Karpas-422 (cell line): ENCODE measurements at regions not wholly inside any gene's neighbourhood (a gene's known extent, or its start where the extent isn't known, plus 50 kb on each side); places are given as distances from the start of the nearest gene placed in this dataset.
"Not testable (repeated sequence)": the region's sequence is repeated elsewhere in the genome, so short reads cannot be mapped to it uniquely, and the experiment has no call there.

Source experiments
- DNase-seq: peaks from one replicate; pipeline ENCODE4 v3.0.0-alpha.2; 2015
- H2AFZ ChIP-seq: fragments of 200-600 bp; sonication (generic); 2 replicates; pipeline ENCODE4 v1.6.1; 2014; ENCODE audit warnings: antibody characterized with exemption, low read length, mixed read lengths
- H3K27ac ChIP-seq: fragments of 200-600 bp; sonication (generic); 2 replicates; pipeline ENCODE4 v1.5.1; 2014; ENCODE audit warnings: mild to moderate bottlenecking, low read length, moderate library complexity
- H3K27me3 ChIP-seq: fragments of 200-600 bp; sonication (generic); 2 replicates; pipeline ENCODE4 v1.6.1; 2014; ENCODE audit warnings: low read length, mixed read lengths
- H3K36me3 ChIP-seq: fragments of 200-600 bp; sonication (generic); 2 replicates; pipeline ENCODE4 v1.6.1; 2014; ENCODE audit warnings: low read length, mixed read lengths; ENCODE audit not compliant: insufficient read depth
- H3K4me1 ChIP-seq: fragments of 200-600 bp; sonication (generic); 2 replicates; pipeline ENCODE4 v1.6.1; 2014; ENCODE audit warnings: mild to moderate bottlenecking, low read length, mixed read lengths
- H3K4me2 ChIP-seq: fragments of 200-600 bp; sonication (generic); 2 replicates; pipeline ENCODE4 v1.6.1; 2014; ENCODE audit warnings: low read length, low read depth, mild to moderate bottlenecking; ENCODE audit not compliant: poor library complexity, severe bottlenecking
- H3K4me3 ChIP-seq: fragments of 200-600 bp; sonication (generic); 2 replicates; pipeline ENCODE4 v1.5.1; 2014; ENCODE audit warnings: mild to moderate bottlenecking, antibody characterized with exemption, low read length, mixed read lengths
- H3K79me2 ChIP-seq: fragments of 200-600 bp; sonication (generic); 2 replicates; pipeline ENCODE4 v1.6.1; 2014; ENCODE audit warnings: mild to moderate bottlenecking, low read length, mixed read lengths
- H3K9ac ChIP-seq: fragments of 200-600 bp; sonication (generic); 2 replicates; pipeline ENCODE4 v1.6.0; 2014; ENCODE audit warnings: low read length
- H3K9me2 ChIP-seq: fragments of 200-600 bp; sonication (generic), shearing (Covaris generic); replicated peaks from 2 replicates; pipeline ENCODE4 v1.6.0; 2014; ENCODE audit warnings: mild to moderate bottlenecking, low read length, moderate library complexity; ENCODE audit not compliant: insufficient read depth
- H3K9me3 ChIP-seq: fragments of 300-700, 200-600 bp; sonication (generic); 2 replicates; pipeline ENCODE4 v1.6.1; 2014; ENCODE audit warnings: low read length, mixed read lengths
- H4K20me1 ChIP-seq: fragments of 200-600 bp; sonication (generic); 2 replicates; pipeline ENCODE4 v1.6.1; 2014; ENCODE audit warnings: mild to moderate bottlenecking, antibody characterized with exemption, low read length, low read depth; ENCODE audit not compliant: insufficient read depth

GRCh38 chr5:26343801-26344325 is 694.5 kb downstream of the CDH9 start:
- no peak overlapping the region for H3K4me2 ChIP-seq
- no peak for DNase-seq
- no peaks in the 10 kb centered on the region for H3K79me2 ChIP-seq
- H3K27me3 ChIP-seq = no peaks in the 10 kb centered on the region
- H3K4me3 ChIP-seq = no peak overlapping the region
- H3K9me3 ChIP-seq = peaks cover 20% of the 10 kb centered on the region
- no peak overlapping the region for H3K9ac ChIP-seq
- no peaks in the 10 kb centered on the region for H3K36me3 ChIP-seq
- no peaks in the 10 kb centered on the region for H3K9me2 ChIP-seq
- H3K27ac ChIP-seq = no peak overlapping the region
- no peaks in the 10 kb centered on the region for H4K20me1 ChIP-seq
- H3K4me1 ChIP-seq = peaks cover 2% of the 10 kb centered on the region; the same call in 1 of the 2 replicates
- H2AFZ ChIP-seq = peak overlapping the region; percentile 65; the same call in 1 of the 2 replicates

DNA sequence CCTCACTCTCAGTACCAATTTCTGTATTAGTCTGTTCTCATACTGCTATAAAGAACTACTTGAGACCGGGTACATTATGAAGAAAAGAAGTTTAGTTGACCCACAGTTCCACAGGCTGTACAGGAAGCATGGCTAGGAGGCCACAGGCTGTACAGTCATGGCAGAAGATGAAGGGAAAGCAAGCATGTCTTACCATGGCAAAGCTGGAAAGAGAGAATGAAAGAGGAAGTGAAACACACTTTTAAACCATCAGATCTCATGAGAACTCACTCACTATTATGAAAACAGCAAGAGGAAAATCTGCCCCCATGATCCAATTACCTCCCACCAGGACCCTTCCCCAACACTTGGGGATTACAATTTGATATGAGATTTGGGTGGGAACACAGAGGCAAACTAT is 698.8 kb downstream of the CDH9 start:
- H2AFZ ChIP-seq = peak overlapping the region; percentile 48; the same call in 1 of the 2 replicates

GRCh38 chr5:26329562-26330189 is 708.7 kb downstream of the CDH9 start:
- no peaks in the 10 kb centered on the region for H3K9me2 ChIP-seq
- no peak overlapping the region for H3K4me2 ChIP-seq
- no peaks in the 10 kb centered on the region for H3K79me2 ChIP-seq

More for the DNA sequence above, 698.8 kb downstream of the CDH9 start:
- Histone ChIP-seq H3K27ac (no peak overlapping the region), H3K4me1 (no peaks in the 10 kb centered on the region), H3K4me2 (no peak overlapping the region), H3K4me3 (no peak overlapping the region), H3K27me3 (no peaks in the 10 kb centered on the region), H3K36me3 (no peaks in the 10 kb centered on the region), H3K9ac (no peak overlapping the region), H3K9me2 (no peaks in the 10 kb centered on the region), H4K20me1 (no peaks in the 10 kb centered on the region), H3K9me3 (peaks cover 20% of the 10 kb centered on the region), H3K79me2 (no peaks in the 10 kb centered on the region)
- DNase-seq = no peak

DNA sequence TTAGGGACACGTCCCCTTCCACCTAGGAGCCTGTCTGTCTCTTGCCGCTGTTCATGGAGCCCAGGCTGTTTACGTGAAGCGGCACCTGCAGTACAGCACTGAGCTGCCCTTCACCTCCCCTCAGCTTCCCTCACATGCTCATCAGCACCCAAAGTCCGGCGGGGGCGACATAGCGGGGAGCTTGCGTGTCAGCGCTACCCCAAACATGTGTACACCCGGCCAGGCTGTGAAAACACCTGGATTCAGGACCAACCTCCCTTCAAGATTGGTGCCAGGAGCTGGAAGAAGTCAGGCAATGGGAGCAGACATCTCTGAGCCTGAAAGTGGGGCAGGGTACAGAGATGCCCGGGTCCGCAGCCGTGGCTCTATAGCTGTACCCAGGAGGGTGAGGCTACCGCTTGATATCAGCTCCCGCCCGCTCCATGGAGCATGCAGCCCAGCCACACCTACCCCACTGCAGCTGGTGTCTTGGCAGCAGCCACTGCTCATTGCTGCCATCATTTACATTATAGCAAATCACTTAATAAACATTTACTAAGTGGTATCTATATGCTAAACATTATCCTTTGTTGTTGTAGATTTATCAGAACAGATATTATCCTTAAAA is 712.1 kb downstream of the CDH9 start:
- no peak overlapping the region for H2AFZ ChIP-seq
- H3K27me3 ChIP-seq = no peaks in the 10 kb centered on the region
- no peaks in the 10 kb centered on the region for H3K79me2 ChIP-seq
- no peak overlapping the region for H3K4me3 ChIP-seq
- H3K36me3 ChIP-seq = no peaks in the 10 kb centered on the region
- no peak overlapping the region for H3K4me2 ChIP-seq
- H3K4me1 ChIP-seq = no peaks in the 10 kb centered on the region
- no peaks in the 10 kb centered on the region for H4K20me1 ChIP-seq
- H3K9me2 ChIP-seq = no peaks in the 10 kb centered on the region
- H3K9ac ChIP-seq = no peak overlapping the region
- no peak for DNase-seq
- H3K9me3 ChIP-seq = peaks cover 5% of the 10 kb centered on the region; the same call in 1 of the 2 replicates
- no peak overlapping the region for H3K27ac ChIP-seq

More at GRCh38 chr5:26329562-26330189, 708.7 kb downstream of the CDH9 start:
- no peak overlapping the region for H2AFZ ChIP-seq
- no peak overlapping the region for H3K27ac ChIP-seq
- H3K9me3 ChIP-seq = no peaks in the 10 kb centered on the region
- DNase-seq = no peak
- no peaks in the 10 kb centered on the region for H4K20me1 ChIP-seq
- no peaks in the 10 kb centered on the region for H3K27me3 ChIP-seq
- H3K36me3 ChIP-seq = no peaks in the 10 kb centered on the region
- no peaks in the 10 kb centered on the region for H3K4me1 ChIP-seq
- no peak overlapping the region for H3K9ac ChIP-seq
- H3K4me3 ChIP-seq = no peak overlapping the region

DNA sequence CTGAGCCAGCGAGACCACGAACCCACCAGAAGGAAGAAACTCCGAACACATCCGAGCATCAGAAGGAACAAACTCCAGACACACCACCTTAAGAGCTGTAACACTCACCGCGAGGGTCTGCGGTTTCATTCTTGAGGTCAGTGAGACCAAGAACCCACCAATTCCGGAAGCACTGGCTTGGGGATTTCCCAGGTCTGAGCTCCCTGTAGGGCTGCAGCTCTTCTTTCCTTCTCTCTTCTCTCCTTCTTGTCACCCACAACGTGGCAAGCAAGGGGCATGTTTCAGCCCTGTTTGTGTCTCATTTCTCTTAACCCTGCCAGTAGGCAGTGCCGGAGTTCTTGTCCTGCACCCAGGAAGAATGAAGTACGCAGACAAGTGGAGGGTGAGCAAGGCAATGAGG is 713.0 kb downstream of the CDH9 start:
- DNase-seq, H3K27ac ChIP-seq, H3K4me2 ChIP-seq, H2AFZ ChIP-seq, H3K9me2 ChIP-seq, H3K79me2 ChIP-seq, H3K4me1 ChIP-seq, H3K9me3 ChIP-seq, H3K4me3 ChIP-seq, H3K9ac ChIP-seq, H3K36me3 ChIP-seq, H4K20me1 ChIP-seq, H3K27me3 ChIP-seq: not testable (repeated sequence)

DNA sequence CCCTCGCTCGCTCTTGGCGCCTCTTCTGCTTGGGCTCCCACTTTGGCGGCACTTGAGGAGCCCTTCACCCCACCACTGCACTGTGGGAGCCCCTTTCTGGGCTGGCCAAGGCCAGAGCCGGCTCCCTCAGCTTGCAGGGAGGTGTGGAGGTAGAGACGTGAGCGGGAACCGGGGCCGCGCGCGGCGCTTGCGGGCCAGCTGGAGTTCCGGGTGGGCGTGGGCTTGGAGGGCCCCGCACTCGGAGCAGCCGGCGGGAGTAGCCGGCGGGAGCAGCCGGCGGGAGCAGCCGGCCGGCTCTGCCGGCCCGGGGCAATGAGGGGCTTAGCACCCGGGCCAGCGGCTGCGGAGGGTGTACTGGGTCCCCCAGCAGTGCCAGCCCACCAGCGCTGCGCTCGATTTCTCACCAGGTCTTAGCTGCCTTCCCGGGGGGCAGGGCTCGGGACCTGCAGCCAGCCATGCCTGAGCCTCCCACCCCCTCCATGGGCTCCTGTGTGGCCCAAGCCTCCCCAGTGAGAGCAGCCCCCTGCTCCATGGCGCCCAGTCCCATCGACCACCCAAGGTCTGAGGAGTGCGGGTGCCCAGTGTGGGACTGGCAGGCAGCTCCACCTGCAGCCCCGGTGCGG is 714.0 kb downstream of the CDH9 start:
- H3K79me2 ChIP-seq, H3K4me2 ChIP-seq, H3K9me2 ChIP-seq, H2AFZ ChIP-seq, H3K9ac ChIP-seq, H3K36me3 ChIP-seq, H3K27me3 ChIP-seq, H3K4me3 ChIP-seq, DNase-seq, H3K27ac ChIP-seq, H3K9me3 ChIP-seq, H3K4me1 ChIP-seq, H4K20me1 ChIP-seq: not testable (repeated sequence)

DNA sequence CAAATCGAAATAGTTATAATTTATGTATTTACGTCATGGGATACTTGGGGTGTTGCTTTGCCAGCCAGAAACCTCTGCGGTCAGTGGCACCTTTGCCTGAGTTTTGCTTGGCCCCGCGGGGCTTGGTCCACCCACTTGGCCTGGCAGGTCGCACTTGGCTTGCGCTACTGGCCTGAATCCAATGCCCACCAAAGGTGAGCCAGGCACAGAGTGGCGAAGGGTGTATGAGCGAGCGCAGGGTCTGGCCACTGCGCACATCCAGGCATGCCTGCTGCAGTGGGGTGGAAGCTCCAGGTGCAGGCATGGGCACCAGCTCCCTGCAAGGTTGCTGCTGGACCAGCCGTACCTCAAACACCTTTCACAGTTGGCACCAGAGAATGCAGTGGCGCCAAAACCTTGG is 714.6 kb downstream of the CDH9 start:
- H3K9ac ChIP-seq = no peak overlapping the region
- no peaks in the 10 kb centered on the region for H4K20me1 ChIP-seq
- H3K36me3 ChIP-seq = no peaks in the 10 kb centered on the region
- H3K4me3 ChIP-seq = no peak overlapping the region
- H3K4me2 ChIP-seq = no peak overlapping the region
- H3K27ac ChIP-seq = no peak overlapping the region
- no peaks in the 10 kb centered on the region for H3K79me2 ChIP-seq
- H3K27me3 ChIP-seq = no peaks in the 10 kb centered on the region
- DNase-seq = no peak
- no peaks in the 10 kb centered on the region for H3K9me2 ChIP-seq
- H2AFZ ChIP-seq = no peak overlapping the region
- H3K4me1 ChIP-seq = no peaks in the 10 kb centered on the region
- H3K9me3 ChIP-seq = peaks cover 5% of the 10 kb centered on the region; the same call in 1 of the 2 replicates

- no peak overlapping the region for H3K4me3 ChIP-seq
- no peak overlapping the region for H2AFZ ChIP-seq
- no peak overlapping the region for H3K9ac ChIP-seq
- H3K9me2 ChIP-seq = no peaks in the 10 kb centered on the region
- H3K4me2 ChIP-seq = no peak overlapping the region
- H3K27ac ChIP-seq = no peak overlapping the region
- no peaks in the 10 kb centered on the region for H3K27me3 ChIP-seq
- H3K4me1 ChIP-seq = no peaks in the 10 kb centered on the region
- H3K79me2 ChIP-seq = no peaks in the 10 kb centered on the region
- DNase-seq = no peak
- no peaks in the 10 kb centered on the region for H4K20me1 ChIP-seq
- H3K9me3 ChIP-seq = peaks cover 5% of the 10 kb centered on the region; the same call in 1 of the 2 replicates
- no peaks in the 10 kb centered on the region for H3K36me3 ChIP-seq
These were observed 717.1 kb downstream of the CDH9 start for GRCh38 chr5:26321278-26321677.
